ENCODE measurements at regions not wholly inside any gene's neighbourhood (a gene's known extent, or its start where the extent isn't known, plus 50 kb on each side); places are given as distances from the start of the nearest gene placed in this dataset.

- Mint-ChIP-seq H3K36me3 (no peaks in the 10 kb centered on the region), H3K4me1 (no peaks in the 10 kb centered on the region), H3K9me3 (peaks cover 20% of the 10 kb centered on the region), H3K27ac (no peak overlapping the region), H3K4me3 (no peak overlapping the region)
- ATAC-seq (no peak), DNase-seq (ENCODE audit: low spot score in 2 of 2) (no peak)
Observed at GRCh38 chr7:84848219-84848973, 338.5 kb downstream of the SEMA3D start.

- no peak overlapping the region for H3K4me3 Mint-ChIP-seq
- no peaks in the 10 kb centered on the region for H3K4me1 Mint-ChIP-seq
- no peaks in the 10 kb centered on the region for H3K36me3 Mint-ChIP-seq
- ATAC-seq (no peak), DNase-seq (ENCODE audit: low spot score in 2 of 2) (no peak)
- no peak overlapping the region for H3K27ac Mint-ChIP-seq
- peaks cover 20% of the 10 kb centered on the region for H3K9me3 Mint-ChIP-seq
Observed at GRCh38 chr7:84847790-84848189, 339.1 kb downstream of the SEMA3D start.

GRCh38 chr7:84847038-84847437 lies 339.8 kb downstream of the SEMA3D start:
- DNase-seq (ENCODE audit: low spot score in 2 of 2): no peak
- H3K9me3 Mint-ChIP-seq: peaks cover 15% of the 10 kb centered on the region
- ATAC-seq: no peak
- no peak overlapping the region for H3K4me3 Mint-ChIP-seq
- no peaks in the 10 kb centered on the region for H3K4me1 Mint-ChIP-seq
- no peak overlapping the region for H3K27ac Mint-ChIP-seq
- H3K36me3 Mint-ChIP-seq: no peaks in the 10 kb centered on the region

- DNase-seq (ENCODE audit: low spot score in 2 of 2): no peak
- no peaks in the 10 kb centered on the region for H3K36me3 Mint-ChIP-seq
- no peak for ATAC-seq
- H3K4me1 Mint-ChIP-seq: no peaks in the 10 kb centered on the region
- peaks cover 13% of the 10 kb centered on the region for H3K9me3 Mint-ChIP-seq
- H3K27ac Mint-ChIP-seq: no peak overlapping the region
- H3K4me3 Mint-ChIP-seq: no peak overlapping the region
Observed at GRCh38 chr7:84845971-84846370, 340.9 kb downstream of the SEMA3D start.

DNA sequence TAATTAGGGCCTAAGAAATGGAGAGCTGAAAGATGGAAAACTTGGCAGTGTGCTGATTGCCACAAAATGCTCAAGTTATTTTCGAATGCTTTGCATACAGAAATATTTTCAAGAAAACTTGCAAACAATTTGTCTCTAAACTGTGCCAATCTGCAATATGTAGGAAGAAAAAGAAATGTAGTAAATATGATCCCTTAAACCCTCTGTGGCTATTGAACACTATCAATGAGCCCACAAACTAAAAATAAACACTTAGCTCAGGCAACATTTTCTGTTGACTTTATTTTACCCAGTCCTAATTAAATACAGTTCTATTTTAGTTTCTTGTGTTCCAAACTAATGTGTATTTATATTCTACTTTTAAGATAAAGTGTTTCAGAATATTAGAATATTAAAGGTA lies 342.1 kb downstream of the SEMA3D start:
- Mint-ChIP-seq H3K36me3 (no peaks in the 10 kb centered on the region), H3K27ac (no peak overlapping the region), H3K4me1 (no peaks in the 10 kb centered on the region), H3K4me3 (no peak overlapping the region), H3K9me3 (peaks cover 18% of the 10 kb centered on the region)
- ATAC-seq (no peak), DNase-seq (ENCODE audit: low spot score in 2 of 2) (no peak)

- Mint-ChIP-seq H3K27ac (no peak overlapping the region), H3K4me3 (no peak overlapping the region), H3K9me3 (peaks cover 23% of the 10 kb centered on the region), H3K36me3 (no peaks in the 10 kb centered on the region), H3K4me1 (no peaks in the 10 kb centered on the region)
- no peak for DNase-seq (ENCODE audit: low spot score in 2 of 2)
- ATAC-seq: no peak
Observed at GRCh38 chr7:84841809-84842208, 345.0 kb downstream of the SEMA3D start.

DNA sequence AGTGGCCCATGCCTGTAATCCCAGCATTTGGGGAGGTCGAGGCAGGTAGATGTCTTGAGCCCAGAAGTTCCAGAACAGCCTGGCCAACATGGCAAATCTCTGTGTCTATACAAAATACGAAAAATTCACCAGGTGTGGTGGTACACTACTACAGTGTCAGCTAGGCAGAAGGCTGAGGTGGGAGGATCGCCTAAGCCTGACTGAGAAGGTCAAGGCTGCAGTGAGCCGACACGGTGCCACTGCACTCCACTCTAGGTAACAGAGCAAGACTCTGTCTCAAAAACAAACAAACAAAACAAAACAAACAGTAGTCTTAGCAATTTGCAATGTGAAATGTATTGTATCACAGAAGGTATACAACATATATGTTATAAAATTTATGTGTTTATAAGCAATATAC lies 348.0 kb downstream of the SEMA3D start:
- no peak overlapping the region for H3K4me3 Mint-ChIP-seq
- peaks cover 16% of the 10 kb centered on the region for H3K9me3 Mint-ChIP-seq
- no peak overlapping the region for H3K27ac Mint-ChIP-seq
- no peaks in the 10 kb centered on the region for H3K4me1 Mint-ChIP-seq
- no peak for ATAC-seq
- H3K36me3 Mint-ChIP-seq: no peaks in the 10 kb centered on the region
- no peak for DNase-seq (ENCODE audit: low spot score in 2 of 2)

DNA sequence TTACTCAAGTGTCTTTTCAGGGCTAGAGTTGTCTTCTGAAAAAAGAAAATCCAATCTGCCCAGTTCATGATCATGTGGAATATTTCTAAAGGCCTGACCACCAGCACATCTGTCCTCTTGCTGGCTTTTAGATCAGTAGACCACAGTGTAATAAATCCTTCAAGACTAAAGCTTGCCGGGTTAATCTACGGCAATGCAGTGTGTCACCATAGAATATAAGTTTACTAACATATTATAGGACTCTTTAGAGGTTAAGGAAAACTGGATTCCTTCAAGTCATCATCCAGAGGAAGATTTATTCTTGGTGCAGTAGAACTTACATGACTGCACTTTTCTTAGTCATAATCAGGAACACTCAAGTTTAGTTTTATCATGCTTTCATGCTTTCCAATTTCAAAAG lies 349.5 kb downstream of the SEMA3D start:
- ATAC-seq (no peak), DNase-seq (ENCODE audit: low spot score in 2 of 2) (no peak)
- Mint-ChIP-seq H3K36me3 (no peaks in the 10 kb centered on the region), H3K4me3 (no peak overlapping the region), H3K27ac (no peak overlapping the region), H3K9me3 (peaks cover 19% of the 10 kb centered on the region), H3K4me1 (no peaks in the 10 kb centered on the region)

GRCh38 chr7:84829719-84830118 lies 357.1 kb downstream of the SEMA3D start:
- Mint-ChIP-seq H3K36me3 (no peaks in the 10 kb centered on the region), H3K4me1 (no peaks in the 10 kb centered on the region), H3K4me3 (no peak overlapping the region), H3K9me3 (peaks cover 12% of the 10 kb centered on the region), H3K27ac (no peak overlapping the region)
- DNase-seq (ENCODE audit: low spot score in 2 of 2) (no peak), ATAC-seq (no peak)

GRCh38 chr7:84824057-84824651 lies 362.7 kb downstream of the SEMA3D start:
- Mint-ChIP-seq H3K27ac (no peak overlapping the region), H3K4me1 (no peaks in the 10 kb centered on the region), H3K9me3 (peaks cover 17% of the 10 kb centered on the region), H3K36me3 (no peaks in the 10 kb centered on the region), H3K4me3 (no peak overlapping the region)
- no peak for ATAC-seq
- no peak for DNase-seq (ENCODE audit: low spot score in 2 of 2)

- no peak for DNase-seq (ENCODE audit: low spot score in 2 of 2)
- Mint-ChIP-seq H3K9me3 (peaks cover 17% of the 10 kb centered on the region), H3K27ac (no peak overlapping the region), H3K4me3 (no peak overlapping the region), H3K36me3 (no peaks in the 10 kb centered on the region), H3K4me1 (no peaks in the 10 kb centered on the region)
- ATAC-seq: no peak
Observed at GRCh38 chr7:84823530-84823929, 363.3 kb downstream of the SEMA3D start.

- ATAC-seq (no peak), DNase-seq (ENCODE audit: low spot score in 2 of 2) (no peak)
- Mint-ChIP-seq H3K9me3 (peaks cover 17% of the 10 kb centered on the region), H3K4me3 (no peak overlapping the region), H3K36me3 (no peaks in the 10 kb centered on the region), H3K27ac (no peak overlapping the region), H3K4me1 (no peaks in the 10 kb centered on the region)
Observed at GRCh38 chr7:84822941-84823510, 363.8 kb downstream of the SEMA3D start.

- Mint-ChIP-seq H3K36me3 (no peaks in the 10 kb centered on the region), H3K9me3 (peaks cover 21% of the 10 kb centered on the region), H3K27ac (no peak overlapping the region), H3K4me1 (no peaks in the 10 kb centered on the region), H3K4me3 (no peak overlapping the region)
- no peak for ATAC-seq
- no peak for DNase-seq (ENCODE audit: low spot score in 2 of 2)
Observed at GRCh38 chr7:84821671-84822534, 365.0 kb downstream of the SEMA3D start.

- Mint-ChIP-seq H3K36me3 (no peaks in the 10 kb centered on the region), H3K27ac (no peak overlapping the region), H3K4me1 (no peaks in the 10 kb centered on the region), H3K4me3 (no peak overlapping the region), H3K9me3 (peaks cover 14% of the 10 kb centered on the region)
- DNase-seq (ENCODE audit: low spot score in 2 of 2) (no peak), ATAC-seq (no peak)
Observed at GRCh38 chr7:84820481-84820880, 366.4 kb downstream of the SEMA3D start.

GRCh38 chr7:84817016-84817415 lies 369.8 kb downstream of the SEMA3D start:
- Mint-ChIP-seq H3K4me3 (no peak overlapping the region), H3K4me1 (no peaks in the 10 kb centered on the region), H3K27ac (no peak overlapping the region), H3K36me3 (no peaks in the 10 kb centered on the region), H3K9me3 (peaks cover 17% of the 10 kb centered on the region)
- ATAC-seq (no peak), DNase-seq (ENCODE audit: low spot score in 2 of 2) (no peak)

All from stimulated activated effector memory CD8-positive, alpha-beta T cell treated with anti-CD3 and anti-CD28 coated beads, Interleukin-12 subunit alpha, Interleukin-12 subunit beta, amount 100 ng/mL, for 72 hours (primary cell).